ENCODE measurements at regions not wholly inside any gene's neighbourhood (a gene's known extent, or its start where the extent isn't known, plus 50 kb on each side); places are given as distances from the start of the nearest gene placed in this dataset.
"Not testable (repeated sequence)": the region's sequence is repeated elsewhere in the genome, so short reads cannot be mapped to it uniquely, and the experiment has no call there.

GRCh38 chr9:124130277-124131075, 118.9 kb downstream of the LHX2 start:
- TF ChIP-seq ZFX (IDR thresholded peaks at IDR 0.05): no peak
- TF ChIP-seq CTCF (conservative IDR thresholded peaks at IDR 0.05): no peak
- no peak overlapping the region for H3K27ac ChIP-seq

- H3K27ac ChIP-seq: not testable (repeated sequence)
These were observed 120.0 kb downstream of the LHX2 start for GRCh38 chr9:124131518-124131917.

GRCh38 chr9:124132671-124133147, 121.1 kb downstream of the LHX2 start:
- TF ChIP-seq CTCF (conservative IDR thresholded peaks at IDR 0.05) (no peak), ZFX (IDR thresholded peaks at IDR 0.05) (no peak)
- no peak overlapping the region for H3K27ac ChIP-seq

GRCh38 chr9:124133727-124134126, 122.2 kb downstream of the LHX2 start:
- no peak; the same call in 1 of the 2 replicates for TF ChIP-seq CTCF (conservative IDR thresholded peaks at IDR 0.05)
- no peak for TF ChIP-seq ZFX (IDR thresholded peaks at IDR 0.05)
- H3K27ac ChIP-seq: no peak overlapping the region

- H3K27ac ChIP-seq: no peak overlapping the region
- no peak for TF ChIP-seq ZFX (IDR thresholded peaks at IDR 0.05)
- TF ChIP-seq CTCF (conservative IDR thresholded peaks at IDR 0.05): no peak
These were observed 123.0 kb downstream of the LHX2 start for GRCh38 chr9:124134526-124134925.

- no peak overlapping the region for H3K27ac ChIP-seq
- TF ChIP-seq ZFX (IDR thresholded peaks at IDR 0.05): no peak
- no peak for TF ChIP-seq CTCF (conservative IDR thresholded peaks at IDR 0.05)
These were observed 121.9 kb upstream of the NEK6 start for GRCh38 chr9:124135813-124136365.

- TF ChIP-seq CTCF (conservative IDR thresholded peaks at IDR 0.05) (no peak), ZFX (IDR thresholded peaks at IDR 0.05) (no peak)
- H3K27ac ChIP-seq: no peak overlapping the region
These were observed 120.5 kb upstream of the NEK6 start for GRCh38 chr9:124137009-124137943.
